Forelimb muscle (tissue), 1 donor: ENCODE measurements at regions not wholly inside any gene's neighbourhood (a gene's known extent, or its start where the extent isn't known, plus 50 kb on each side); places are given as distances from the start of the nearest gene placed in this dataset.

Source experiments
- DNase-seq: peaks from one replicate; pipeline ENCODE4 v3.0.0-alpha.2; 2013; ENCODE audit warnings: low read depth

DNA sequence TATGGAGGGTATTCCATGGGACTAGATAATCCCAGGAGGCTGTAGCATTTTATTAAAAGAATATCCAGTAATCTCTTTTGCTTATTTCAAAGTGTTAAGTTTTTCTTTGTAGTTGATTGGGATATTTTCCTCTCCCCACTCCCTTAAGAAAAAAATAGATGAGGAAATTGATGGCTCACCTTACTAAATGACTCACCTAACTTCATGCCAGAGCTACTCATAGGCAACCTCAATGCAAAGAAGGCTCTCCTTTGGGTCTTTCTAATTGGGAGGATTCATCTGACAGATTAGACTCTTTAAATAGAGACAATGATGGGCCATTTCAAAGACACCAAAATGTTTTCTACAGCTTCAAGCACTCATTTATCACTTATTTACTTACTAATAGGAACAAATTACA lies 528.5 kb upstream of the BTBD3 start:
- DNase-seq = no peak

DNA sequence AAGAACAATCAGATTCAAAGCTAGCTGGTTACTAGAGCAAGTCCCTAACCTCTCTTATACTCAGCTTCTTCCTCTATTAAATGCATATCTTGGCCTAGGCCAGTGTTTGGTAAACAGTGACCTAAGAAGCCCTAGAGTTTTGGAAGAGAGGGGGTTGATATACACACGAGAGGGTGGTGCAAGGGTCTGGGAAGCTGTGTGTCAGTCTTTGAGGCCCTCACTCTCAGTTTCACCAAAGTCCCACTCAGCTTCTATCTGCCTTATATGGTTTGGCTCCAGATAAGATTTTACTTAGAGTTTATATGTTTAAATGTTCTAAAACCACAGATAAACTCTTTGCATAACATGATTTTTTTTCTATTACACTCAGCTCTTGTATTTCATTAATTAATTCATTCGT lies 526.1 kb upstream of the BTBD3 start:
- no peak for DNase-seq

DNA sequence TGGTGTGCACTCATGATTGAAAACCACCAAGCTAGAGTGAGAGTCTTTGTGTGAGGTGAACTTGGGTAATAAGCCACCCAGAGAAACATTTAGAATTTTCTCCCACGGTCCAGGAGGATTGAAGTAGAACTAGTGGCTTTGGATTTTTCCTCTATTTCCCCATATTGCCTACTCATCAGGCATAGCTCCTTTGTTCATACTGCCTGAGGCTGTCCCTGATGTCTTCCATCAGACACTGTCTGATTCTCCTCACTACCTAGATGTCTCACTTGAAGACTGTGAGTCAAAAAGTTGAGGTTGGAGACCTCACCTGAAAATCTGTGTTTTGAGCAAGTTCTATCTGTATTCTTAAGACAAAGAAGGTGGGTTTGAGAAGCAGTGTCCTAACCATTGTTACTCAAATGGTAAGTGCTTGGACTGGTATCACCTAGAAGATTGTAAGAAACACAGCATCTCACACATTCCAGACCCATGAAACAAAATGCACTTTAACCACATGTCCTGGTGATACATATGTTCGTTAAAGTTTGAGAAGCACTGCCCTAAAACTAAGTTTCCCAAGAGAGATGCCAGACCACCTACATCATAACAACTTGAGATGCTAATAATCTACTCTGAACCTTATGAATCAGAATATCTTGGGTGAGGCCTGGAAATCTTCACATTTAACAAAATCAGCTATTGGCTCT lies 523.4 kb upstream of the BTBD3 start:
- DNase-seq = no peak

DNA sequence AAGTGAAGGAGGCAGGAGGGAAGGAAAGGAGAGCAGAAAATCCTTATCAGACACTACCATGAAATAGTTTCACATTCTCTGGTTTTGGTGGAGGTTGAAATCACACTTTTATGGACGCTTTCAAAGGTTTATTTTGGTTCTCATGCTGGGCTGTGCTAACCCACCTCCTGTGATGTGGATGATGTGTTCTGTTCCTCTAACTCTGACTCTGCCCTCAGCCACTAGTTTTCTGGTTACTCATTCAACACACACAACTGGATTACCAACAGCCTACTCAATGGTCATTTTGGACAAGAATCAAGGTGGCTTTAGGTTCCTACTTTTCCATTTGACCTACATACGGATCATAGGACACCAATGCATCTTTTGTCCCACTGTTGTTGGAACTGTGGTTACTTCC lies 522.1 kb upstream of the BTBD3 start:
- DNase-seq = no peak

DNA sequence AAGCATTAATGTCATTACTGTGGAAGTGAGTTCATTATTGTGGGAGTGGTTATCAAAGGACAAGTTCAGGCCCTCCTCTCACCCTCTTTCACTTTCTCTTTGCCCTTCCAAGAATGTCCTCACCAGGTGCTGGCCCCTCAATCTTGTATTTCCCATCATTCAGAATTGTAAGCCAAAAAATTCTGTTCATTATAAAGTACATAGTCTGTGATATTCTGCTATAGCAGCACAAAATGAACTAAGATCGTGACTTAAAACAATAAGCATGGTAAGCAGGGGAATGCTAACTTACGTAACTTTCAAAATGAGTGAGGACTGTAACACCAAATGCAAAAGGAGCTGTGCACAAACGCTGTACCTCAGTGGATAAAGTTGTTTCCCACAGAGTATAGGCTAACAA lies 515.7 kb upstream of the BTBD3 start:
- DNase-seq = no peak

DNA sequence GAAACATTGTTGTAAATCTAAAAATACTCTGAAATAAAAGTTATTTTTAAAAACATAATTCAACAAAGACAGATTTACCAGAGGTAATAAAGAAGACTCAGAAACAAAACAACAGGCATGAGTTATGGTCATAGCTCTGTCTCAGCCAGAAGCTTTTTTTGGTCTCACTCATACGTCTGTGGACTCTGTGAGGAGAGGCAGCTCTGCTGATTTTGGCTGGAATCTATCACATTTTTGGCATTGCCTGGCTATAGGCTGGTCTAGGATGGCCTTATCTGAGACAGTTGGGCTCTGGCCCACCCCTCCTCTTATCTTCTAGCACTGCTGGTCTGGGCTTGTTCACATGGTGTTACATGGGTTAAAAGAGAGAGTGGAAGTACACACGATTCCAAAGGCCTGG lies 514.0 kb upstream of the BTBD3 start:
- no peak for DNase-seq

DNA sequence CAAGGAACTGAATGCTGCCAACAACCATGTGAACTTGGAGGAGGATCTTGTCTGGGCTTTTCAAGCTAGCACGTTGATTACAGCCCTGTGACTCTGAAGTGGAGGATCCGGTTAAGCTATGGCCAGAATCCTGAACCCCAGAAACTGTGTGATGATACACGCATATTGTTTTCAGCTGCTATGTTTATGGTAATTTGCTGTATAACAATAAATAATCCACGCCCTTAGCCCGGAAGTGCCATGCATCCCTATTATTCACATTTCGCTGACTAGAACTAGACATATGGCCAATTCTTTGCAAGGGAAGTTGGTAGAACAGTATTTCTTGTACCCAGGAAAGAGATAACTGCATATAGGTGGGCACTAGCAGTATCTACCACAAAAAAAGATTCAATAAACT lies 510.8 kb upstream of the BTBD3 start:
- no peak for DNase-seq

DNA sequence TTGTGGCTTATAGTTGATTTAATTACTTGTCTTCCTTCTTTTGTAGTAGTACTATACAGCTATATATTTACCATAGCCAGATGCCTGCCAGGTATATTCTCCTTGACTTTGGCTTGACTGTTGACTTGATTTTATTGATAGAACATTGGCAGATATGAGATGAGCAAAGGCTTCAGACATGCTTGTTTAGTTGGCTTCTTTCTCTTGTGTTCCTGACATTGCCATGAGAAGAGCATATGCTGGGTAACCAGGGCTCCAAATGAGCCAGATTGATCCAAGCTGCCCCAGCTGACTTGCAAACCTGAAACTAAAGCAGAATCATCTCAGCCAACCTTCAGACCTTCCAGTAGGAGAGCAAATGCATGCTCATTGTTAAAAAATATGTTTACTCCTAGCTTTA lies 508.1 kb upstream of the BTBD3 start:
- no peak for DNase-seq

DNA sequence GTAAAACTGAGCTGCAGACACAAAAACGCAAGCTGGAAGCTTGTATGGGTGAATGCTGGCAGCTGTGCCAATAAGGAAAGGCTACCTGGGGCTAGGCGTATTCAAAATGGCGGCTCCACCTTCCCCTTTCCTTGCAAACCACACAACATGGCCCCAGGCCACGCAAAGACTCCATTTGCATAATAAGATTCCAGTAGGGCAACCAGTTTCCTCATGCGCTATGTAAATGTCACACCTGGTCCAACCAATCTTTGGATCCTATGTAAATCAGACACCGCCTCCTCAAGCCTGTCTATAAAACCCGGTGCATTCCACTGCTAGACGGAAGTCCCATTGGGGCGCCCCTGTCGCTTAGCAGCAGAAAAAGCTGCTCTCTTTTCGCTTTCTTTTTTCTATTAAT lies 505.9 kb upstream of the BTBD3 start:
- no peak for DNase-seq

DNA sequence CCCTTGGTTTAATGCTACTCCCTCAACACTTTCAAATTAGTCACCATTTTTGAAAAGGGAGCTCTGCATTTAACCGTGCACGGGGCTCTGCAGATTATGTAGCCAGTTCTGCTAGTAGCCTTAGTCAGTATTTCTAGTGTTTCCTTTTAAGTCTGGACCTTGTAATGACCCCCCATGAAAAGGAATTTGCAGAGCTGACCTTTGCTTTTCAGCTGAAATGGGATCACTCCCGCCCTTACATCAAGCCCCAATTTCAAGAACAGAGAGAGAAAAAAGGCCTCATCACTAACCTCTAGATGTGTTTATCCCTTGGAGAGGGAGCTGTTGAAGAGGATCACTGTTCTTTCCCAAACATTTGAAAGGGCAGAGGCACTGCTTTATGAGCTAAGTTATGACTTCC lies 490.7 kb upstream of the BTBD3 start:
- no peak for DNase-seq

DNA sequence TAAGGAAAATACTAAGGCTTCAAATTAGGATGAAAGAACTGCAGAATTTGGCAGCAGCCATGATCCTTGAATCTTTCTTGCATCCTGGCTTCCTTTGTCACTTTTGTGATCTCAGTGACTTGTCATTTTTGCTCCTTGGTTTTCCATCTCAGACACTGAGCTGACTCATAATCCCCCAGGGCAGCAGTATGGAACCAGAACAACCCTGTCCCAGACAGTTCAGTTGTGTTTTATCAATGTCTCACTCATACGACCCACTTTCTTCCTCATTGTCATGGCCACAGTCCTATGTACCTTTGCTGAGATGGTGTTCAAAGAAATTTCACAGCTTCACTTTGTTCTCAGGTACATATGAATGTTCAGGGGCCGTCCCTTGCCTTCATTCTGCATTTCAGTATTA lies 488.5 kb upstream of the BTBD3 start:
- no peak for DNase-seq

DNA sequence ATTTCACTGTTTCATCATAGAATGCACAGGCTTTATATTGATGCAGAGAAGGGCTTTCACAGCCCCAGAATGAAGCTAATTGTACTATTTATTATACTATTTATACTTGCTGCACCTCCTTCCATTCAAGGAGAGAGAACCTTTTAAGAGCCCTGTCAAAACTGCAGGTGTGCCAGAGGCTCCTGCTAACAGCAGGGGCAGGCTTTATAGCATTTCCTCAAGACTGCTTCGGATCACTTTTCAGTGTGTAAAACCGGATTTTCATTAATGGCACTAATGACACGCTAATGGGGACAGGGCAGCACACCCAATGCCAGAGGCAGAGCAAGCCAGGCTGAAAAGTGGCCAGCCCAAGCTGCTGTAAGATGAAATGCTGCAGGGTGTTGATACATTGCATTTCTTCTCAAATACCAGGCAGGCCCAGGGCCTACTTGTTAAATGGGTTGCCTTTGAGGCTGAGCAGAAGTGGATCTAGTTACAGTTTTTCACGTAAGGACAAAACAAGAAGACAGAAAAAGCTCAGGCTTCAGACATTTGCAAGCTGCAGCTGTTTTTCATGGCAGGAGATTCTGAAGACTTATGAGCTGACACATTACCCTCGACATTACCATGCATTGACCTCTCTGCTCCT lies 487.7 kb upstream of the BTBD3 start:
- DNase-seq = no peak

DNA sequence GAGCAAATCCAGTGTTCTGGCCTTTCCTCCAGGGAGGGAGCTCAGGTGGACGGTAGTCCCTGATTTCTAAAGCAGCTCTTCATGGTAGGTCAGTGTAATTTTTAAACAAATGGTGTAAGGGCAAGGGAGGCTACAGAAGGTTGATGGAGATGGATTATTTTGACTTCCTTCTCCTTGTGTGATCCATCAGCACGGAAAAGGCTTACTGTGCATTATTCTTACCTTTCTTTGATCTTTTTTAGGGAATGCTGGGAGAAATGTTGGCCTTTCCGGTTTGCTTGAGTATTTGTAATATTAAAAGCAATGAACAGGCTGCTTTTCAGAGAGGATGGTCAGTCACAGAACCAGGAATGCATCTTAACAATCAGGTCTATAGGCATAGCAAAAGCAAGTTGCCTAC lies 487.0 kb upstream of the BTBD3 start:
- no peak for DNase-seq

DNA sequence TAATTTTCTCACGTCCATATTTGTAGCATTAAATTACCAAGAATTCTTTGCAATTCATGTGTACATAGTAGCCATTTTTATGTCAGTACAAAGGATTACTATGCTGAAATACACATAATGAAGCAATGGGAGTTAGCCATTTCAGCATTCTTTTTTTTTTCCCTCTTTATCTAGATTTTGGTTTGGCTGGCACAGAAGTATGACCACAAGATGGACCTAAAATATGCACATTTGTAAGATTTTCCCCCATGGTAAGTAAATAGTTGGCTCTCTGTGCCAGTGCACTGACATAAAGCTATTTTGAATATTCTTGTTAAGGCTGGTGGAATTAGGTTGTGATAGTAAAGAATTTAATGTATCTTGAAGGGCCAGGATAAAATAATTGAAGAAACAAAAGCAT lies 486.1 kb upstream of the BTBD3 start:
- DNase-seq = no peak

DNA sequence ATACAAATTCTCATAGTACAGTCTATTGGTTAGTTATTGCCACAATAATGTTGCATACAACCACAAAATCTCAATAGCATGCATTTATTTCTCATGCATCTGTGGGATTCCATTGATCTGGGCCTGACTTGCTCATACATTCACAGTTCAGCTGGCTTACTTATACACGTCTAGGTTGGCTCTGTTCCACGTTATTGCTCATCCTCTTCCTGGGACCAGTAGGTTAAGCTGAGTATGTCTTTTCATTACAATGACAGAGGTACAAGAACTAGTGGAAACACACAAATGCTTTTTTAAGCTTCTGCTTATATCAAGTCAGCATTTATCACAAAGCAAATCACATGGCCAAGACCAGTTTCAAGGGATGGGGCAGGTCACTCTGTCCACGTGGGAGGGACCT lies 485.3 kb upstream of the BTBD3 start:
- no peak for DNase-seq

DNA sequence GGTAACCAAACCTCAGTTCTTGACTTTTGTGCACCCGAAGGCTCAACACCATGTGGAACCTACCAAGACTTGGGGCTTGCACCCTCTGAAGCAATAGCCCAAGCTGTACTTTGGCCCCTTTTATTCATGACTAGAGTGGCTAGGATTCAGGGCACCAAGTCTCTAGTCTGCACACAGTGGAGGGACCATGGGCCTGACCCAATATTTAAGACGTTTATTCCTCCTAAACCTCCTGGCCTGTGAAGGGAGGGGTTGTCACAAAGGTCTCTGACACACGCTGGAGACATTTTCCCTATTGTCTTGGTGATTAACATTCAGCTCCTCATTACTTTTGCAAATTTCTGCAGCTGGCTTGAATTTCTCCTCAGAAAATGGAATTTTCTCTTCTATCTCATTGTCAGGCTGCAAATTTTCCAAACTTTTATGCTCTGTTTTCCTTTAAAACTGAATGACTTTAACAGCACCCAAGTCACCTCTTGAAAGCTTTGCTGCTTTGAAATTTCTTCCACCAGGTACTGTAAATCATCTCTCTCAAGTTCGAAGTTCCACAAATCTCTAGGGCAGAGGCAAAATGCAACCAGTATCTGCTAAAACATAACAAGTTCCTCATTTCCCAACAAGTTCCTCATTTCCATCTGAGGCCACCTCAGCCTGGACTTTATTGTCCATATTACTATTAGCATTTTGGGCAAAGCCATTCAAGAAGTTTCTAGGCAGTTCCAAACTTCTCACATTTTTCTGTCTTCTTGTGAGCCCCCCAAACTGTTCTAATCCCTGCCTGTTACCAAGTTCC lies 481.4 kb upstream of the BTBD3 start:
- DNase-seq = no peak

DNA sequence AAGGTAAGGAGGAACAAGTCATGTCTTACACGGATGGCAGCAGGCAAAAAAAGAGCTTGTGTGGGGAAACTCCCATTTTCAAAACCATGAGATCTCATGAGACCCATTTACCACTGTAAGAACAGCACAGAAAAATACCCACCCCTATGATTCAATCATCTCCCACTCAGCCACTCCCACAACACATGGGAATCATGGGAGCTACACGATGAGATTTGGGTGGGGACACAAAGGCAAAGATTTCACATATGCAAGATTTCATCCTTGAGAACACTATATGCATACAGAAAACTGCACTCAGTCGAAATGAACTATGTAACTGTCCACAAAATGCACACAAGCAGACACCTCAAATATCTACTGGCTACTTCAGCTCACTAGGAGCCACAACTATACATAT lies 480.6 kb upstream of the BTBD3 start:
- DNase-seq = no peak

DNA sequence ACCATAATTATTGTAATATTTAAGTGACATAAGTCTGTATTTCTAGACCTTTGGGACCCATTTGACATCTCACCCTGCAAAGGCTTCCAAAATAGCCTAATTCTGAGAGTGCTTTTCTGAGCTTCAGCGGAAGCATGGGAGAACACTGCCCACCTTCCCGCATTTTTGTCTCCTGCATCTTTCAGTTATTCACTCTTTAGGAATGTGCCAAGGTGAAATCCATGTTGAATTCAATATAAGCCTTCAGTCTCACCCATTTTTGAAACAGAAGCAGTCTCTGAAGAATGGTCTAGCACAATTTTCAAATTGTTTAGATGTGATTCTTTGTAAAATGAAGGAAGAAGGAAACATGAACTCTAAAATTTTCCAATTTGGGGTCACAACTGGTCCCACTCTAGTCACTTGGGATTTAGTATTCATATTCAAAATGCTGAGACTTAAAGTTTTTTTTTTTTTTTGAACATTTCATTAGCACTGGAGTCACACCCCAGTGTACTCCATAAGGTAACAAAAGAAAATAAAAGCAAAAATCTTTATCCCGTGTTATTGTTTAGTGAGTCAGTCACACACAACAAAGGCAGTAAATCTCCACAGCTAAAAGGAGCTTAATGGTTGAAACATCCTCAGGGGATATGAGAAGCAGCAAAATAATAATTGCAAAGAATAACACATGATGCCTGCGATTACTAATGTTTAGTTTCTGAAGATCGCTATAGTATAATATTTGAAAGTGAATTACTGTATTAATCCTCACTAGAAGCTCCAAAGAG lies 479.9 kb upstream of the BTBD3 start:
- DNase-seq = no peak

DNA sequence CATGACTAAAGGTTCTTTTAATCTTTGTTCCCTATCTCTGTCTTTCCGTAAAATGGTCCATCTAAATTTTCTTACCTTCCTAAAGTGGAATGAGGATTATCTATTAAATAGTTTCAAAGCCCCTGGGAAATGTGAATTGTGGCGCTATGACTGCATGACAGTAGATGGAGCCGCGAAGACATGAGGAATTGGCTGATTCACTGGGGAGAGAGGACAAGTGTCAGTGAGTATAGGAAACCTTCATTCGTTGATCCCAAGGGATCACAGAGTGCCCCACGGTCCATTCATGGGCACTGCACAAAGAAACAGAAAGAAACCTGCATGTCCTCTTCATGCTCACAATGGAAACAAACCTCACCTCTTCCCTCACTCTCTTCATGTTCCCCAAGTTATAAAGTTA lies 479.3 kb upstream of the BTBD3 start:
- no peak for DNase-seq

DNA sequence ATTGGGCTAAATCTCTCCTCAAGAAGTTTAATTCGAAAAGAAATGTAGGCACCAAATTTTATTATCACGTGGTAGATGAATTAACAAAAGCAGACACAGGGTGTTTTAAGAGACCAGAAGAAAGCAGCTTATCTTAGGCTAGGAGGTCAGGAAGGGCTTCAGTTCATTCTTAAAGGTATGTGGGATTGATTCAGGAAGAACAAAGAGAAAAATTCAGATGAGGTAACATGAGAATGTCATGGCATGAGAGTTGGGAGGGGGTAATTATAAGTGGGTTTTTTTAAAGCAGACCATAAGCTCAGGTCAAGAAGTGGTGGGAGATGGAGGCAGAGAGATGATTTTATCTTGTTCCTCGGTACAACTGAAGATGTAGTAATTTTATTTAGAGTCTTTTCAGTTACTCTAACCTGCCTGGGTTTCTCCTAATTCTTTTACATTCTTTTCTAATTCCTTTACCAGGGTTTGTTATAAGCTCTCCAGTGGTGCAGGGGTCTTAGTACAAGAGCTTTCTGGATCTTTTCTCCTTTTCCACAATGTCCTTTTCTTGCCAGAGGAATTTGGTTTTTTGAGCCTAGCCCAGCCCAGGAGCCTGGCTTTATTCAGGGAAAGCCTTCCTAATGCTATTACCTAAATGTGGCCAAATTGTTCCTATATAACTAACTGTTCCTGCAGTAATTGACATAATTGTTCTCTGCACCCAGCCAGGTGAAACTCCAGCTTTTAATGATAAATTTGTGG lies 474.1 kb upstream of the BTBD3 start:
- no peak for DNase-seq

DNA sequence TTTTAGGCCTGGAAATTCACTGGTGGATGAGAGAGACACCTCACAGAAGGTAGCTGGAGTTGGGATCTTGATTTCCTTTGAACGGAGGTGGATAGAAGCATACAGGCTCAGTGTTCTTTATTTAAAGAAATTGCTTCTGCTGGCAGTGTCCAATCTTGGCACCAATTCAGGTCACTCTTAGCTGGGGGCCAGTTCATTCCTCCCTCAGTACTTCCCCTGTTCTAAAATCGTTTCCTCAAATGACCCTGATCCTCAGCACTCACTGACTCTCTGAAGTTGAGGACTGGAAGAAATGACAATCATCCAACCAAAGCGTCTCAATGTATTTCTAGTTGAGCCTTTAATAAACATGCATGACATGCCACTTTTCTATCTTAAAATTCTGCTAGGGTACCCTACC lies 472.5 kb upstream of the BTBD3 start:
- no peak for DNase-seq

DNA sequence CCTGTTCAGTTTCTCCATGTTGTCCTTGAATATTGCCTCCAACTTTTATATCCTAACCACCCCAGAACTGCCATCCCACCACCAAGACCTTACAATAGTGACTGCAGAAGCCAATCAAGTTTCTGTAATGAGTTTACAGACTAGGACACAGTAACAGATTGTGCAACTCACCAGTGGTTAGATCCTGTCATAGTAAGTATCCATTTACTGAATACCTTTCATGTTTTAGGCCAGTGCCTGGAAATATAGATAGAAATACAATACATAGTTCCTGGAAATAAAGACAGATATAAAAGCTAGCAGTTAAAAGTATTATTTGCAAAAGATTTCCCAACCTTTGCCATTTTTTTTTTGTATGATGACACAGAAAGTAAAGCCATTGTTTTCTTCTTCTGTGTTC lies 471.8 kb upstream of the BTBD3 start:
- no peak for DNase-seq
